CD4-positive, alpha-beta T cell (primary cell): ENCODE measurements at regions not wholly inside any gene's neighbourhood (a gene's known extent, or its start where the extent isn't known, plus 50 kb on each side); places are given as distances from the start of the nearest gene placed in this dataset.

Experiments
- ATAC-seq: fragments of 200-7000 bp; cut with Tn5 transposase; one replicate; pipeline ENCODE4 v1.10.0; 2022; ENCODE audit warnings: mild to moderate bottlenecking; ENCODE audit not compliant: poor library complexity
- CTCF ChIA-PET: fragments of 350-600 bp; sonication (Branson Sonifier 250); formaldehyde crosslinking; loops from one replicate; lab custom pipeline; 2021; ENCODE audit warnings: antibody characterized with exemption, inconsistent platforms; lab: Charles Lee
- POLR2A ChIA-PET: fragments of 350-600 bp; sonication (Branson Sonifier 250); formaldehyde crosslinking; loops from one replicate; lab custom pipeline; 2021; ENCODE audit warnings: antibody characterized with exemption, inconsistent platforms; lab: Charles Lee
- DNase-seq, 14 experiments: peaks; one replicate each; pipeline ENCODE4 v3.0.0-alpha.2; 2013 to 2020; ENCODE audit warnings: mixed read lengths in 2 of 14
- H3K27ac ChIP-seq, 2 donors: one replicate each; pipeline versions ENCODE4 v1.5.1 to v1.7.0; 2013; ENCODE audit warnings: low read length in 2 of 2, low read depth in 1 of 2, mild to moderate bottlenecking in 1 of 2
- H3K27me3 ChIP-seq, 2 experiments: 1 replicate in 1 of 2; 2 replicates in 1 of 2; pipeline versions ENCODE4 v1.6.1 to v1.7.0; 2013; ENCODE audit warnings: low read length in 2 of 2, control low read depth in 1 of 2, mild to moderate bottlenecking in 1 of 2, moderate library complexity in 1 of 2; ENCODE audit not compliant: insufficient read depth in 2 of 2, control insufficient read depth in 1 of 2
- H3K36me3 ChIP-seq: one replicate; pipeline ENCODE4 v1.6.1; 2013; ENCODE audit warnings: low read length, control low read depth; ENCODE audit not compliant: insufficient read depth
- H3K4me1 ChIP-seq: one replicate; pipeline ENCODE4 v1.6.1; 2013; ENCODE audit warnings: low read length, control low read depth; ENCODE audit not compliant: insufficient read depth
- H3K4me3 ChIP-seq: one replicate; pipeline ENCODE4 v1.5.1; 2013; ENCODE audit warnings: mild to moderate bottlenecking, low read length, moderate library complexity
- H3K9me3 ChIP-seq, 2 experiments: 1 replicate in 1 of 2; 2 replicates in 1 of 2; pipeline versions ENCODE4 v1.6.1 to v1.7.0; 2013; ENCODE audit warnings: low read length in 2 of 2, mild to moderate bottlenecking in 2 of 2, control low read depth in 1 of 2, moderate library complexity in 1 of 2; ENCODE audit not compliant: control insufficient read depth in 1 of 2, insufficient read depth in 1 of 2
- H3K27ac Mint-ChIP-seq: one replicate; pipeline ENCODE4 v1.8.0; 2020; ENCODE audit warnings: mixed read lengths
- H3K27me3 Mint-ChIP-seq: one replicate; pipeline ENCODE4 v1.8.0; 2021; ENCODE audit warnings: mixed read lengths
- H3K36me3 Mint-ChIP-seq: one replicate; pipeline ENCODE4 v1.8.0; 2021; ENCODE audit warnings: low read depth, mixed read lengths
- H3K4me1 Mint-ChIP-seq: one replicate; pipeline ENCODE4 v1.8.0; 2021; ENCODE audit warnings: low read depth, mixed read lengths
- H3K4me3 Mint-ChIP-seq: one replicate; pipeline ENCODE4 v1.8.0; 2020; ENCODE audit warnings: mild to moderate bottlenecking, mixed read lengths
- H3K9me3 Mint-ChIP-seq: one replicate; pipeline ENCODE4 v1.8.0; 2020; ENCODE audit warnings: mixed read lengths
- intact Hi-C, 2 experiments: fragments of 100-400 bp; cut with DNase I in 1 of 2; cut with micrococcal nuclease in 1 of 2; formaldehyde crosslinking; loops; one replicate each; pipeline versions ENCODE4 v1.15.1 to v1.9.0; 2023 to 2025; cut with DNase I, micrococcal nuclease
- TF ChIP-seq, protein P1 (sequence below): fragments of 200-600 bp; IDR thresholded peaks from one replicate; pipeline ENCODE4 v1.8.0; 2022; ENCODE audit warnings: antibody characterized with exemption, mild to moderate bottlenecking

DNA sequence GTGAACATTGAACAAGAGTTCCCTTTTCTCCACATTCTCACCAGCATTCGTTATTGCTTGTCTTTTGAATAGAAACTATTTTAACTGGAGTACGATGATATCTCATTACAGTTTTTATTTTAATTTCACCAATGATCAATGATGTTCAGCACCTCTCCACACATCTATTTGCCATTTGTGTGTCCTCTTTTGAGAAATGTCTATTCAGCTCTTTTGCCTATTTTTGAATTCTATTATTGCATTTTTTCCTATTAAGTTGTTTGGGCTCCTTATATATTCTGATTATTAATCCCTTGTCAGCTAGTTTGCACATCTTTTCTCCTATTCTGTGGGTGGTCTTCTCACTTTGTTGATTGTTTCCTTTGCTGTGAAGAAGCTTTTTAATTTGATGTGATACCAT is 241.1 kb upstream of the CTBP2 start:
- intact Hi-C loops: no loop called here
- Histone ChIP-seq H3K4me1 (no peaks in the 10 kb centered on the region), H3K4me3 (no peak overlapping the region), H3K36me3 (no peaks in the 10 kb centered on the region), H3K9me3 (no peaks in the 10 kb centered on the region), H3K27ac (no peak overlapping the region), H3K27me3 (no peaks in the 10 kb centered on the region)
- Mint-ChIP-seq H3K4me1 (no peaks in the 10 kb centered on the region), H3K27ac (no peak overlapping the region), H3K36me3 (no peaks in the 10 kb centered on the region), H3K27me3 (no peaks in the 10 kb centered on the region), H3K4me3 (no peak overlapping the region), H3K9me3 (peaks cover 9% of the 10 kb centered on the region)
- ChIA-PET POLR2A (no interaction called here), CTCF (no interaction called here)
- ATAC-seq (no peak), DNase-seq (no peak)
- TF ChIP-seq, protein P1, sequence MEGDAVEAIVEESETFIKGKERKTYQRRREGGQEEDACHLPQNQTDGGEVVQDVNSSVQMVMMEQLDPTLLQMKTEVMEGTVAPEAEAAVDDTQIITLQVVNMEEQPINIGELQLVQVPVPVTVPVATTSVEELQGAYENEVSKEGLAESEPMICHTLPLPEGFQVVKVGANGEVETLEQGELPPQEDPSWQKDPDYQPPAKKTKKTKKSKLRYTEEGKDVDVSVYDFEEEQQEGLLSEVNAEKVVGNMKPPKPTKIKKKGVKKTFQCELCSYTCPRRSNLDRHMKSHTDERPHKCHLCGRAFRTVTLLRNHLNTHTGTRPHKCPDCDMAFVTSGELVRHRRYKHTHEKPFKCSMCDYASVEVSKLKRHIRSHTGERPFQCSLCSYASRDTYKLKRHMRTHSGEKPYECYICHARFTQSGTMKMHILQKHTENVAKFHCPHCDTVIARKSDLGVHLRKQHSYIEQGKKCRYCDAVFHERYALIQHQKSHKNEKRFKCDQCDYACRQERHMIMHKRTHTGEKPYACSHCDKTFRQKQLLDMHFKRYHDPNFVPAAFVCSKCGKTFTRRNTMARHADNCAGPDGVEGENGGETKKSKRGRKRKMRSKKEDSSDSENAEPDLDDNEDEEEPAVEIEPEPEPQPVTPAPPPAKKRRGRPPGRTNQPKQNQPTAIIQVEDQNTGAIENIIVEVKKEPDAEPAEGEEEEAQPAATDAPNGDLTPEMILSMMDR: no peak

DNA sequence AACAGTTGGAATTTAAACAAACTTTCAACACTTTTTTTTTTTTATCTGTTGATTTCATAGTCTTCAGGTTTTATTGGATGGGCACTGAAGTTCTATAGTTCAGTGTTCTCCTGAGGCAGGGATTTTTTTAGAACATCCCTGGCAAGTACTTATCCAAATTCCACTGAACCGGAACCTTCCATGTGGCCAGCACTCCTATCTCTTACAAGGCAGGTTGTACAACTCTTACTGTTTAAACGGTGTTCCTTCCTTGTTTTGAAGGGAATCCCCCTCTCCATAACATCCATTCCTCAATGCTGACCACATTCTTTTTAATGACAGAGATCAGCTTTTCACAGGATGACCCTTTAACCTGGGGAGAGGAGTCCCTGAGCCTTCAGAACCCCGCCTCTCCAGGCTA is 238.9 kb upstream of the CTBP2 start:
- DNase-seq (no peak), ATAC-seq (no peak)
- no peaks in the 10 kb centered on the region for H3K4me1 ChIP-seq
- H3K27ac Mint-ChIP-seq: no peak overlapping the region
- H3K9me3 Mint-ChIP-seq: peaks cover 8% of the 10 kb centered on the region
- ChIA-PET POLR2A (no interaction called here), CTCF (no interaction called here)
- no peak overlapping the region for H3K27ac ChIP-seq
- H3K4me3 Mint-ChIP-seq: no peak overlapping the region
- no peaks in the 10 kb centered on the region for H3K27me3 Mint-ChIP-seq
- no peaks in the 10 kb centered on the region for H3K36me3 Mint-ChIP-seq
- no peaks in the 10 kb centered on the region for H3K27me3 ChIP-seq
- intact Hi-C loops: no loop called here
- TF ChIP-seq, protein P1: no peak
- H3K9me3 ChIP-seq: no peaks in the 10 kb centered on the region
- no peaks in the 10 kb centered on the region for H3K4me1 Mint-ChIP-seq
- no peaks in the 10 kb centered on the region for H3K36me3 ChIP-seq
- no peak overlapping the region for H3K4me3 ChIP-seq

DNA sequence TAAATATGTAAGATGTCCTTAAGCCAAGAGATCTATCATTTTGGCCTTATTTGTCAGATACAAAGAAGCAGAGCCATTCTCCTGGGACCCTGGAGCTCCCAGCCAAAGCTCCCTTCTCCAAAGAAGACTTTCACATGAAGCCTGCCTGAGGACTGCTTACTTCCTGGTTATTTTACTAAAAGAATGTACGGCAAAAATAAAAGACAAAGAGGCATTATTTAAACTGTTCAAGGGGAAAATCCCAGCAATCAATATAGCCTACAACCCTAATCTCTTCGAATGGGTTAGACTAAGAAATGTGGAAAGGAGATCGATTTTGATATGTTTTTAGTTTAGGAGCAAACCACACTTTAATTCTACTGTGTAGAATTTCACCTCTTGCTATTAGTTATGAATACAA is 237.9 kb upstream of the CTBP2 start:
- intact Hi-C loops: no loop called here
- H3K4me1 Mint-ChIP-seq: no peaks in the 10 kb centered on the region
- H3K27me3 Mint-ChIP-seq: no peaks in the 10 kb centered on the region
- H3K27ac Mint-ChIP-seq: no peak overlapping the region
- ATAC-seq: no peak
- H3K9me3 ChIP-seq: no peaks in the 10 kb centered on the region
- H3K36me3 Mint-ChIP-seq: no peaks in the 10 kb centered on the region
- peaks cover 5% of the 10 kb centered on the region for H3K9me3 Mint-ChIP-seq
- DNase-seq: no peak
- H3K4me3 Mint-ChIP-seq: no peak overlapping the region
- no peaks in the 10 kb centered on the region for H3K27me3 ChIP-seq
- H3K36me3 ChIP-seq: no peaks in the 10 kb centered on the region
- H3K27ac ChIP-seq: no peak overlapping the region
- H3K4me3 ChIP-seq: no peak overlapping the region
- CTCF ChIA-PET: no interaction called here
- POLR2A ChIA-PET: no interaction called here
- H3K4me1 ChIP-seq: no peaks in the 10 kb centered on the region
- TF ChIP-seq, protein P1: no peak
